Suprapubic skin (tissue), 4 donors: ENCODE measurements at regions not wholly inside any gene's neighbourhood (a gene's known extent, or its start where the extent isn't known, plus 50 kb on each side); places are given as distances from the start of the nearest gene placed in this dataset.

Source experiments
- EP300 ChIP-seq: sonication (generic); formaldehyde crosslinking; IDR thresholded peaks from one replicate; pipeline ENCODE4 v1.6.1; 2017; ENCODE audit warnings: antibody characterized with exemption
- POLR2A ChIP-seq, 2 donors: fragments of 450-650 bp; IDR thresholded peaks; one replicate each; pipeline ENCODE4 v1.6.1; 2017; ENCODE audit warnings: antibody characterized with exemption in 2 of 2, mild to moderate bottlenecking in 2 of 2, moderate library complexity in 2 of 2
- POLR2AphosphoS5 ChIP-seq, 3 donors: sonication (generic); formaldehyde crosslinking; IDR thresholded peaks; one replicate each; pipeline ENCODE4 v1.6.1; 2017; ENCODE audit warnings: antibody characterized with exemption in 3 of 3
- TF ChIP-seq, protein P1 (sequence below), 2 donors: fragments of 200-600 bp in 1 of 2; fragments of 450-650 bp in 1 of 2; sonication (generic) in 1 of 2; IDR thresholded peaks; one replicate each; pipeline ENCODE4 v1.5.1; 2016 to 2019; ENCODE audit warnings: antibody characterized with exemption in 2 of 2, mild to moderate bottlenecking in 1 of 2, moderate library complexity in 1 of 2

DNA sequence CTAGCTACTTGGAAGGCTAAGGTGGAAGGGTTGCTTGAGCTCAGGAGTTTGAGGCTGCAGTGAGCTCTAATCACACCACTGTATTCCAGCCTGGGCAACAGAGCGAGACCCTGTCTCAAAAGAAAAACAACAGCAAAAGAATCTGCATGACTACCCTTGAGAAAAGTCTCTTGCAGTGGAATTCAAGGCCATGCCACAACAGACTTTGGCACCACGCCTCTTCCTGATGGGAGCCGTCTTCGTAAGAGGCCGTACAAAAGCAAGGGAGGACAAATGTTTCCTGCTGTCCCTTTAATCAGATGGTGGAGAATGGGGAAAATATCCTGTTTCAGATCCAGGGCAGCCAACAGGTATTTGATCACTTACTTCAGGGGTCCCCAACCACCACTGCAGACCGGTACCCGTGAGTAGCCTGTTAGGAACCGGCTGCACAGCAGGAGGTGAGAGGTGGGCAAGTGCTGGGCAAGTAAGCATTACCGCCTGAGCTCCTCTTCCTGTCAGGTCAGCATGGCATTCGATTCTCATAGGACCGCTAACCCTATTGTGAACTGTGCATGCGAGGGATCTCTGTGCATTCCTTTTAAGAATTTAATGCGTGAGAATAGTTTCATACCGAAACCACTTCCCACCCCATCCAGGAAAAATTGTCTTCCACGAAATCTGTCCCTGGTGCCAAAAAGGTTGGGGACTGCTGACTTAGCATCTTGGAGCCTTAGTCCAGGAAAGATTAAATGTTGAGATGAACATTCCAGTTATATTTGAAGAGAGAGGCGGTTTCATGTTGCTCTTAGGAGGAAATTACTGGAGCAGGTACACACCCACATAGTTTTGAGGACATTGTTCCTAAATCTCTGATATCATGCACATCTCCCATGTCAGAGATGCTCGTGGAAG is 94.4 kb upstream of the XPO1 start:
- TF ChIP-seq POLR2A (IDR thresholded peaks at IDR 0.05) (no peak), POLR2AphosphoS5 (IDR thresholded peaks at IDR 0.05) (no peak), EP300 (no peak)
- TF ChIP-seq, protein P1, sequence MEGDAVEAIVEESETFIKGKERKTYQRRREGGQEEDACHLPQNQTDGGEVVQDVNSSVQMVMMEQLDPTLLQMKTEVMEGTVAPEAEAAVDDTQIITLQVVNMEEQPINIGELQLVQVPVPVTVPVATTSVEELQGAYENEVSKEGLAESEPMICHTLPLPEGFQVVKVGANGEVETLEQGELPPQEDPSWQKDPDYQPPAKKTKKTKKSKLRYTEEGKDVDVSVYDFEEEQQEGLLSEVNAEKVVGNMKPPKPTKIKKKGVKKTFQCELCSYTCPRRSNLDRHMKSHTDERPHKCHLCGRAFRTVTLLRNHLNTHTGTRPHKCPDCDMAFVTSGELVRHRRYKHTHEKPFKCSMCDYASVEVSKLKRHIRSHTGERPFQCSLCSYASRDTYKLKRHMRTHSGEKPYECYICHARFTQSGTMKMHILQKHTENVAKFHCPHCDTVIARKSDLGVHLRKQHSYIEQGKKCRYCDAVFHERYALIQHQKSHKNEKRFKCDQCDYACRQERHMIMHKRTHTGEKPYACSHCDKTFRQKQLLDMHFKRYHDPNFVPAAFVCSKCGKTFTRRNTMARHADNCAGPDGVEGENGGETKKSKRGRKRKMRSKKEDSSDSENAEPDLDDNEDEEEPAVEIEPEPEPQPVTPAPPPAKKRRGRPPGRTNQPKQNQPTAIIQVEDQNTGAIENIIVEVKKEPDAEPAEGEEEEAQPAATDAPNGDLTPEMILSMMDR (IDR thresholded peaks at IDR 0.05), result no peak
